ENCODE measurements at regions not wholly inside any gene's neighbourhood (a gene's known extent, or its start where the extent isn't known, plus 50 kb on each side); places are given as distances from the start of the nearest gene placed in this dataset.

DNA sequence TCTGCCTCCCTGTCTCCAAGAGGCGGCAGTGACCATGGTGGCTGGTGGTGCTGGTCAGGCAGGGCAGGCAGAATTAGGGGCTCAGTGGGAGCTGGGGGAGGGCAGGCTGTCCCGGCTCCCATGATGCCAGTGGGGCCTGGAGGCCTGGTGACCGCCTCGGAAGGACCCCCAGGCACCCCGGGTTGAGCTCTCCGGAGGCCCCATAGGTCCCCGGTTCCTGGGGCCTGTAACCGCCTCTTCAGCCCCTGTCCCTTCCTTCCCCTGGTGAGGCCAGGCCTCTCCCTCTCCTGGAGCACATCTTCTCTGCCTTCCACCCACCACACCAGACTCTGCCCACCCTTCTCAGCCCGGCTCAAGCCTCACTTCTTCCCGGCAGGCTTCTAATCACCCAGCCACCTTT, 117.7 kb upstream of the GSC start:
- TF ChIP-seq, protein P1, sequence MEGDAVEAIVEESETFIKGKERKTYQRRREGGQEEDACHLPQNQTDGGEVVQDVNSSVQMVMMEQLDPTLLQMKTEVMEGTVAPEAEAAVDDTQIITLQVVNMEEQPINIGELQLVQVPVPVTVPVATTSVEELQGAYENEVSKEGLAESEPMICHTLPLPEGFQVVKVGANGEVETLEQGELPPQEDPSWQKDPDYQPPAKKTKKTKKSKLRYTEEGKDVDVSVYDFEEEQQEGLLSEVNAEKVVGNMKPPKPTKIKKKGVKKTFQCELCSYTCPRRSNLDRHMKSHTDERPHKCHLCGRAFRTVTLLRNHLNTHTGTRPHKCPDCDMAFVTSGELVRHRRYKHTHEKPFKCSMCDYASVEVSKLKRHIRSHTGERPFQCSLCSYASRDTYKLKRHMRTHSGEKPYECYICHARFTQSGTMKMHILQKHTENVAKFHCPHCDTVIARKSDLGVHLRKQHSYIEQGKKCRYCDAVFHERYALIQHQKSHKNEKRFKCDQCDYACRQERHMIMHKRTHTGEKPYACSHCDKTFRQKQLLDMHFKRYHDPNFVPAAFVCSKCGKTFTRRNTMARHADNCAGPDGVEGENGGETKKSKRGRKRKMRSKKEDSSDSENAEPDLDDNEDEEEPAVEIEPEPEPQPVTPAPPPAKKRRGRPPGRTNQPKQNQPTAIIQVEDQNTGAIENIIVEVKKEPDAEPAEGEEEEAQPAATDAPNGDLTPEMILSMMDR (IDR thresholded peaks at IDR 0.05; ENCODE audit: control extremely low read depth in 1 of 3, insufficient read depth in 1 of 3, low read depth in 1 of 3, low read length in 3 of 3): no peak
- TF ChIP-seq, protein P2, sequence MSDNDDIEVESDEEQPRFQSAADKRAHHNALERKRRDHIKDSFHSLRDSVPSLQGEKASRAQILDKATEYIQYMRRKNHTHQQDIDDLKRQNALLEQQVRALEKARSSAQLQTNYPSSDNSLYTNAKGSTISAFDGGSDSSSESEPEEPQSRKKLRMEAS (IDR thresholded peaks at IDR 0.05): no peak
- TF ChIP-seq RXRA (IDR thresholded peaks at IDR 0.05; ENCODE audit: insufficient read depth, low read depth, low read length): no peak
- no peak for TF ChIP-seq CBX5 (IDR thresholded peaks at IDR 0.05; ENCODE audit: low read depth, low read length)
- no peak for TF ChIP-seq SP2 (IDR thresholded peaks at IDR 0.05; ENCODE audit: low read length)
- TF ChIP-seq CEBPB (IDR thresholded peaks at IDR 0.05; ENCODE audit: low read depth, low read length): no peak
- TF ChIP-seq EZH2 (IDR thresholded peaks at IDR 0.05; ENCODE audit: low read depth, low read length, severe bottlenecking): no peak
- no peak for TF ChIP-seq TAF1 (IDR thresholded peaks at IDR 0.05; ENCODE audit: low read depth, low read length)

Data from H1 (cell line).